Type B pancreatic cell (in vitro differentiated cells): ENCODE measurements at regions not wholly inside any gene's neighbourhood (a gene's known extent, or its start where the extent isn't known, plus 50 kb on each side); places are given as distances from the start of the nearest gene placed in this dataset.
"Not testable (repeated sequence)": the region's sequence is repeated elsewhere in the genome, so short reads cannot be mapped to it uniquely, and the experiment has no call there.

ENCODE experiments used
- DNase-seq: peaks from one replicate; pipeline ENCODE4 v3.0.0; 2021; ENCODE audit warnings: mixed read lengths; ENCODE audit not compliant: unreplicated experiment; ENCODE audit errors: extremely low spot score
- H3K27ac Mint-ChIP-seq: 2 replicates; pipeline ENCODE4 v1.8.0; 2021; ENCODE audit warnings: mild to moderate bottlenecking, mixed read lengths
- H3K27me3 Mint-ChIP-seq: 2 replicates; pipeline ENCODE4 v1.8.0; 2021; ENCODE audit warnings: mixed read lengths
- H3K36me3 Mint-ChIP-seq: 2 replicates; pipeline ENCODE4 v1.8.0; 2021; ENCODE audit warnings: mixed read lengths
- H3K4me1 Mint-ChIP-seq: one replicate; pipeline ENCODE4 v1.8.0; 2021; ENCODE audit warnings: mixed read lengths; ENCODE audit not compliant: unreplicated experiment
- H3K4me3 Mint-ChIP-seq: 2 replicates; pipeline ENCODE4 v1.8.0; 2021; ENCODE audit warnings: mild to moderate bottlenecking, mixed read lengths
- H3K9me3 Mint-ChIP-seq: 2 replicates; pipeline ENCODE4 v1.8.0; 2021; ENCODE audit warnings: mixed read lengths
- TF ChIP-seq, protein P1 (sequence below): fragments of 200-600 bp; sonication (generic); conservative IDR thresholded peaks from 2 replicates; pipeline ENCODE4 v1.5.0; 2021; ENCODE audit warnings: antibody characterized with exemption, mild to moderate bottlenecking

GRCh38 chr17:436571-436970, 84.0 kb upstream of the RPH3AL start:
- Mint-ChIP-seq H3K4me3 (no peak overlapping the region), H3K4me1 (no peaks in the 10 kb centered on the region), H3K27me3 (peaks cover 2% of the 10 kb centered on the region), H3K27ac (no peak overlapping the region), H3K36me3 (no peaks in the 10 kb centered on the region), H3K9me3 (peaks cover 8% of the 10 kb centered on the region)
- TF ChIP-seq, protein P1, sequence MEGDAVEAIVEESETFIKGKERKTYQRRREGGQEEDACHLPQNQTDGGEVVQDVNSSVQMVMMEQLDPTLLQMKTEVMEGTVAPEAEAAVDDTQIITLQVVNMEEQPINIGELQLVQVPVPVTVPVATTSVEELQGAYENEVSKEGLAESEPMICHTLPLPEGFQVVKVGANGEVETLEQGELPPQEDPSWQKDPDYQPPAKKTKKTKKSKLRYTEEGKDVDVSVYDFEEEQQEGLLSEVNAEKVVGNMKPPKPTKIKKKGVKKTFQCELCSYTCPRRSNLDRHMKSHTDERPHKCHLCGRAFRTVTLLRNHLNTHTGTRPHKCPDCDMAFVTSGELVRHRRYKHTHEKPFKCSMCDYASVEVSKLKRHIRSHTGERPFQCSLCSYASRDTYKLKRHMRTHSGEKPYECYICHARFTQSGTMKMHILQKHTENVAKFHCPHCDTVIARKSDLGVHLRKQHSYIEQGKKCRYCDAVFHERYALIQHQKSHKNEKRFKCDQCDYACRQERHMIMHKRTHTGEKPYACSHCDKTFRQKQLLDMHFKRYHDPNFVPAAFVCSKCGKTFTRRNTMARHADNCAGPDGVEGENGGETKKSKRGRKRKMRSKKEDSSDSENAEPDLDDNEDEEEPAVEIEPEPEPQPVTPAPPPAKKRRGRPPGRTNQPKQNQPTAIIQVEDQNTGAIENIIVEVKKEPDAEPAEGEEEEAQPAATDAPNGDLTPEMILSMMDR: no peak
- DNase-seq: no peak

- H3K36me3 Mint-ChIP-seq, H3K27ac Mint-ChIP-seq, H3K4me3 Mint-ChIP-seq, DNase-seq, H3K9me3 Mint-ChIP-seq, H3K27me3 Mint-ChIP-seq, H3K4me1 Mint-ChIP-seq: not testable (repeated sequence)
These were observed 79.9 kb upstream of the RPH3AL start for GRCh38 chr17:432471-432870.

GRCh38 chr17:431494-431893, 78.9 kb upstream of the RPH3AL start:
- Mint-ChIP-seq H3K27ac (no peak overlapping the region), H3K4me3 (no peak overlapping the region), H3K27me3 (peaks cover 2% of the 10 kb centered on the region), H3K36me3 (no peaks in the 10 kb centered on the region), H3K9me3 (peaks cover 8% of the 10 kb centered on the region), H3K4me1 (no peaks in the 10 kb centered on the region)
- DNase-seq: no peak
- TF ChIP-seq, protein P1: no peak

GRCh38 chr17:429589-429988, 77.0 kb upstream of the RPH3AL start:
- Mint-ChIP-seq H3K4me1 (no peaks in the 10 kb centered on the region), H3K4me3 (no peak overlapping the region), H3K27me3 (no peaks in the 10 kb centered on the region), H3K36me3 (no peaks in the 10 kb centered on the region), H3K27ac (no peak overlapping the region), H3K9me3 (no peaks in the 10 kb centered on the region)
- DNase-seq: no peak
- TF ChIP-seq, protein P1: no peak

DNA sequence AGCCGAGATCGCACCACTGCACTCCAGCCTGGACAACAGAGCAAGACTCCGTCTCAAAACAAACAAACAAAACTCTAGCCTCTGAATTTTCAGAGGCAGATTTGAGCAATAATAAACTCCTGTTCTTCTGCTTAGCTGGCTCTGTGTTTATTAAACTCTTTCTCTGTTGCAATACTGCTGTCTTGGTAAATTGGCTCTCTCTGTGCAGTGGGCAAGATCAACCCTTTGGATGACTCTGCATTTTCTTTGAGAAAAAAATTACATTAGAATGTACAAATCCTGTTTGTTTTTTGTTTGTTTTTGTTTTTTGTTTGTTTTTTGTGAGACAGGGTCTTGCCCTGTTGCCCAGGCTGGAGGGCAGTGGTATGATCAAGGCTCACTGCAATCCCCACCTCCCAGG, 75.8 kb upstream of the RPH3AL start:
- TF ChIP-seq, protein P1: no peak
- Mint-ChIP-seq H3K27me3 (peaks cover under 1% of the 10 kb centered on the region), H3K9me3 (no peaks in the 10 kb centered on the region), H3K4me1 (peaks cover under 1% of the 10 kb centered on the region), H3K27ac (no peak overlapping the region), H3K4me3 (no peak overlapping the region), H3K36me3 (no peaks in the 10 kb centered on the region)
- no peak for DNase-seq

- Mint-ChIP-seq H3K9me3 (no peaks in the 10 kb centered on the region), H3K27ac (no peak overlapping the region), H3K4me1 (peaks cover 4% of the 10 kb centered on the region), H3K4me3 (no peak overlapping the region), H3K27me3 (peaks cover 4% of the 10 kb centered on the region), H3K36me3 (no peaks in the 10 kb centered on the region)
- DNase-seq: no peak
- TF ChIP-seq, protein P1: no peak
These were observed 75.3 kb upstream of the RPH3AL start for GRCh38 chr17:427891-428290.
